OCI-LY1 (cell line): ENCODE measurements at regions not wholly inside any gene's neighbourhood (a gene's known extent, or its start where the extent isn't known, plus 50 kb on each side); places are given as distances from the start of the nearest gene placed in this dataset.

ENCODE experiments used
- H2AFZ ChIP-seq: fragments of 200-600 bp; sonication (generic), shearing (Covaris generic); 2 replicates; pipeline ENCODE4 v1.6.0; 2014; ENCODE audit warnings: antibody characterized with exemption, mild to moderate bottlenecking, low read length
- H3F3A ChIP-seq: fragments of 200-600 bp; sonication (generic), shearing (Covaris generic); 2 replicates; pipeline ENCODE4 v1.6.0; 2014; ENCODE audit warnings: mild to moderate bottlenecking, antibody characterized with exemption, low read length, moderate library complexity; ENCODE audit not compliant: insufficient read depth
- H3K27ac ChIP-seq: fragments of 200-600 bp; sonication (generic); 2 replicates; pipeline ENCODE4 v1.5.1; 2014; ENCODE audit warnings: low read length, mixed run types, mild to moderate bottlenecking, low read depth; ENCODE audit not compliant: poor library complexity, severe bottlenecking
- H3K27me3 ChIP-seq: fragments of 200-600 bp; sonication (generic); 2 replicates; pipeline ENCODE4 v1.6.0; 2014; ENCODE audit warnings: antibody characterized with exemption, mild to moderate bottlenecking, low read length, moderate library complexity; ENCODE audit not compliant: insufficient read depth
- H3K36me3 ChIP-seq: fragments of 200-600 bp; sonication (generic); 2 replicates; pipeline ENCODE4 v1.6.1; 2014; ENCODE audit warnings: mild to moderate bottlenecking, antibody characterized with exemption, low read length, moderate library complexity, mixed read lengths; ENCODE audit not compliant: insufficient read depth
- H3K4me1 ChIP-seq: fragments of 200-600 bp; sonication (generic); 2 replicates; pipeline ENCODE4 v1.5.1; 2014; ENCODE audit warnings: mild to moderate bottlenecking, low read length, moderate library complexity; ENCODE audit not compliant: insufficient read depth, severe bottlenecking
- H3K4me2 ChIP-seq: fragments of 200-600 bp; sonication (generic), shearing (Covaris generic); 2 replicates; pipeline ENCODE4 v1.6.1; 2014; ENCODE audit warnings: low read length
- H3K4me3 ChIP-seq: fragments of 200-600 bp; sonication (generic); 2 replicates; pipeline ENCODE4 v1.5.1; 2014; ENCODE audit warnings: low read length, low read depth, mild to moderate bottlenecking, mixed read lengths; ENCODE audit not compliant: poor library complexity, severe bottlenecking
- H3K79me2 ChIP-seq: fragments of 200-600 bp; shearing (Covaris generic); 2 replicates; pipeline ENCODE4 v1.6.1; 2016; ENCODE audit warnings: mixed run types, low read length, mixed read lengths; ENCODE audit not compliant: insufficient read depth
- H3K9ac ChIP-seq: fragments of 200-600 bp; sonication (generic), shearing (Covaris generic); 2 replicates; pipeline ENCODE4 v1.6.1; 2014; ENCODE audit warnings: mild to moderate bottlenecking, low read length, mixed read lengths
- H3K9me2 ChIP-seq: fragments of 200-600 bp; sonication (generic), shearing (Covaris generic); 2 replicates; pipeline ENCODE4 v1.6.1; 2014; ENCODE audit warnings: low read depth, mild to moderate bottlenecking, low read length, mixed read lengths
- H3K9me3 ChIP-seq: fragments of 200-600 bp; shearing (Covaris generic); 2 replicates; pipeline ENCODE4 v1.6.1; 2014; ENCODE audit warnings: low read length, mixed read lengths
- H4K20me1 ChIP-seq: fragments of 200-600 bp; sonication (generic), shearing (Covaris generic); 2 replicates; pipeline ENCODE4 v1.6.0; 2016; ENCODE audit warnings: mild to moderate bottlenecking, low read length; ENCODE audit not compliant: insufficient read depth
- CTCF ChIP-seq: fragments of 200-600 bp; sonication (generic), shearing (Covaris generic); IDR thresholded peaks from 2 replicates; pipeline ENCODE4 v1.5.1; 2017; ENCODE audit warnings: mild to moderate bottlenecking, antibody characterized with exemption, low read length, moderate library complexity, mixed read lengths
- EZH2 ChIP-seq: fragments of 200-600 bp; sonication (generic), shearing (Covaris generic); IDR thresholded peaks from 2 replicates; pipeline ENCODE4 v1.8.0; 2017; ENCODE audit warnings: borderline replicate concordance, mixed run types, mild to moderate bottlenecking, antibody characterized with exemption, low read length, moderate library complexity, mixed read lengths

- no peak overlapping the region for H3K27ac ChIP-seq
- H3K79me2 ChIP-seq = no peaks in the 10 kb centered on the region
- no peaks in the 10 kb centered on the region for H4K20me1 ChIP-seq
- no peak overlapping the region for H3K9ac ChIP-seq
- no peak overlapping the region for H3K4me2 ChIP-seq
- no peaks in the 10 kb centered on the region for H3K36me3 ChIP-seq
- TF ChIP-seq CTCF = no peak
- H3F3A ChIP-seq = no peaks in the 10 kb centered on the region
- no peak overlapping the region for H3K4me3 ChIP-seq
- no peaks in the 10 kb centered on the region; the same call in 1 of the 2 replicates for H3K27me3 ChIP-seq
- H3K9me2 ChIP-seq = no peaks in the 10 kb centered on the region
- H2AFZ ChIP-seq = no peak overlapping the region
- H3K9me3 ChIP-seq = no peaks in the 10 kb centered on the region
- H3K4me1 ChIP-seq = no peaks in the 10 kb centered on the region
Measured at GRCh38 chr14:22316473-22316872, 272.6 kb downstream of the DAD1 start.

DNA sequence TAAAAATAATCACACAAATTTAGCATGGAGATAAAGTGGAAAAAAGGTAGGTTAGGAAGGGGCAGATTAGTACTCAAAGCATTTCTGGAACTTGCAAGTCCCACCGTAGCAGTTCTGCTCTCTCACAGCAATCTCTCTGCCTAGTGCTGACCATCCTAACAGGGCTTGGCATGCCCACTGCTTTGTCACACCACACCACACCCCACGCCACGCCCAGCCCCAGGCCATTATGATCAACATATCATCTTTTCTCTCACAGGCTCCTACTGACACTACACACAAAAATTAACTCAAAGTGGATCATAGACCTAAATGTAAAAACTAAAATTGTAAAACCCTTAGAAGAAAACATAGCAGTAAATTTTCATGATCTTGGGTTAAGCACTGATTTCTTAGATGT lies 273.7 kb downstream of the DAD1 start:
- Histone ChIP-seq H3K79me2 (no peaks in the 10 kb centered on the region), H3K4me1 (no peaks in the 10 kb centered on the region), H3K27me3 (no peaks in the 10 kb centered on the region; the same call in 1 of the 2 replicates), H3K4me2 (no peak overlapping the region), H3K4me3 (no peak overlapping the region), H3K9me3 (no peaks in the 10 kb centered on the region), H3F3A (no peaks in the 10 kb centered on the region), H2AFZ (no peak overlapping the region), H3K9me2 (no peaks in the 10 kb centered on the region), H4K20me1 (no peaks in the 10 kb centered on the region), H3K36me3 (no peaks in the 10 kb centered on the region), H3K9ac (no peak overlapping the region), H3K27ac (no peak overlapping the region)
- TF ChIP-seq CTCF = no peak
- TF ChIP-seq EZH2 = no peak

GRCh38 chr14:22314183-22314820 lies 274.7 kb downstream of the DAD1 start:
- no peaks in the 10 kb centered on the region; the same call in 1 of the 2 replicates for H3K27me3 ChIP-seq

More at GRCh38 chr14:22314183-22314820, 274.7 kb downstream of the DAD1 start:
- no peaks in the 10 kb centered on the region for H3K9me3 ChIP-seq
- no peak overlapping the region for H2AFZ ChIP-seq
- H3K79me2 ChIP-seq = no peaks in the 10 kb centered on the region
- no peaks in the 10 kb centered on the region for H3K36me3 ChIP-seq
- no peaks in the 10 kb centered on the region for H3F3A ChIP-seq
- TF ChIP-seq CTCF (peak; percentile 71), EZH2 (no peak)
- no peaks in the 10 kb centered on the region for H3K9me2 ChIP-seq
- H3K27ac ChIP-seq = no peak overlapping the region
- H3K4me2 ChIP-seq = no peak overlapping the region
- H3K4me3 ChIP-seq = no peak overlapping the region
- no peak overlapping the region for H3K9ac ChIP-seq
- H4K20me1 ChIP-seq = no peaks in the 10 kb centered on the region
- H3K4me1 ChIP-seq = no peaks in the 10 kb centered on the region
